SK-N-MC (cell line): ENCODE measurements at regions not wholly inside any gene's neighbourhood (a gene's known extent, or its start where the extent isn't known, plus 50 kb on each side); places are given as distances from the start of the nearest gene placed in this dataset.

ENCODE experiments used
- EZH2 ChIP-seq: fragments of 200-600 bp; sonication (generic); IDR thresholded peaks from one replicate; pipeline ENCODE4 v1.6.1; 2017; ENCODE audit warnings: antibody characterized with exemption
- FOXP2 ChIP-seq: optimal IDR thresholded peaks from 2 replicates; pipeline ENCODE3; 2011; ENCODE audit warnings: mild to moderate bottlenecking, moderate library complexity; ENCODE audit not compliant: insufficient read depth; ENCODE audit errors: extremely low read length, control extremely low read depth
- POLR2AphosphoS5 ChIP-seq: IDR thresholded peaks from 2 replicates; pipeline ENCODE4 v1.6.1; 2012; ENCODE audit warnings: mild to moderate bottlenecking, low read depth, low read length, borderline replicate concordance

DNA sequence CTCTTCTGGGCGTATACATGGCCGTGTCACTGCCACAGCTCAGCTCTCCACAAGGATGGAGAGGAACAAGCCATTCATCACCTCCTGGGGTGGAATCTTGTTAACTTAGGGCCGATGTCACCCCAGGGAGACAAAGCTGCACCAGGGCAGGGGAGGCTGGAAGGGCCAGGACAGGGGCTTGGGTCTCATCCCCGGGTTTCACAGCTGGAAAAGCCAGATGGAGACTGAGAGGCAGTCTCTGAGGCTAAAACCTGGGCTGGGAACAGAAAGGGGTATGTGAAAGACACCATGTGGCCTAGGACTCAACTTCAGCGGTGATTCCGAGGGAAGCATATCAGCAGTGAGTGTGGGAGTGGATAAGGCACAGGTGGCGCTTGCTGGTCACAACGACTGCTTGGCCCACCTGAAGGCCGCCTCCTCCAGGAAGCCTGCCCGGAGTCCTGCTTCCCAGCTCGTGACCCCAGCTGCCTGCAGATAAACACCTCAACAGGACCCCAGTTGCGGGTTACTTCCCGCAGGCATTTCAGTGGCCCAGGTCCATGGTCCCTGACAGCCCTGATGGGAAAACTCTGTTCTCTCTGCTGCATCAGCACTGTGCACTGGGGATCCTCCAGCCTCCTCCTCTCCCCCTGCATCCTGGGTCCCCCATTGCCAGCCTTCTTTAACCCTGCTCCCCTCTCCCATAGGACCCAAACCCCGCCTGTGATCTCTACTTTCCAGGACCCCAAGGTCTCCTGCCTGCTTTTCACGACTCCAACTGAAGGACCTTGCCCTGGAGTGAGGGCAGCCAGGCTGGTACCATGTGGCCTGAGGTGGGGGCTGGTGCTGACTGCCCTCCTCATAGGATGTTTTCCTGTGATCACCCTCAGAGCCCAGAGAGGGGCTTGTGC is 51.7 kb upstream of the FCN1 start:
- TF ChIP-seq EZH2, result no peak
- TF ChIP-seq POLR2AphosphoS5, result no peak
- TF ChIP-seq FOXP2, result no peak
